Activated gamma-delta T cell treated with anti-CD3 and anti-CD28 coated beads, Interleukin-2, amount 50 U/mL, for 16 hours (primary cell): ENCODE measurements at regions not wholly inside any gene's neighbourhood (a gene's known extent, or its start where the extent isn't known, plus 50 kb on each side); places are given as distances from the start of the nearest gene placed in this dataset.

Experiments used
- DNase-seq: peaks from one replicate; pipeline ENCODE4 v3.0.0-alpha.2; 2020; ENCODE audit warnings: low read depth

DNA sequence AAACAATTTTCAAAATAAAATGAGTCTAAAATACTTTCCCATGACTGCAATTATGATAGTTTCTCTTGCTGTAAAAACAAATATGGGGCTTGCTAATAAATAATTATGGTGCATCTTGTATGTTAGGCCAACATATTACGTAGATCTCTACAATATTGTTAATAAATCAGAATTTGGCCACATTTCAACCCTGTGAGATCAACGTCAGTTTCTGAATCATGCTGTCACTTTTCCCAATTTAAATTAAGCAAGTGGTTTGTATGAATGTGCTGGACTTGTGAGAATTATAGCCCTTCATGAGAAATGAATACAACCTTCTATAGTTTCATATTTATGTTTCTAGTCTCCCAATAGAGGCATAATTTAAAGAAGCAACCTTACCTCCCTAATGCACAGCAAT lies 808.9 kb downstream of the SUCLG1 start:
- DNase-seq, result no peak

DNA sequence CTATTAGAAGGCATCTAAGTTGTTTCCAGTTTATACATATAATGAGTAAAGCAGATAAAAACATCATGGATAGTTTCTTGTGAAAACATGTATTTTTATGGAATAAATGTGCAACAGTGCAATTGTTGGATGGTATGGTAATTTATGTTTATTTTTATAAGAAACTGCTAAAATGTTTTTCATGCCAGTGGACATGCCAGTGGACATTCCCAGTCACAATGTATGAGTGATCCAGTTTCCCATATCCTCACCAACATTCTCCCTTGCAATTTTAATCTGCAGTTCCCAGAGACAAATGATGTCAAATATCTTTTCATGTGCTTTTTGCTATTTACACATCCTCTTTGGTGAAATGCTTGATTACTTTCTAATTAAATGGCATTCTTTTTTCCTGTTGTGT lies 818.6 kb downstream of the SUCLG1 start:
- DNase-seq, result no peak

DNA sequence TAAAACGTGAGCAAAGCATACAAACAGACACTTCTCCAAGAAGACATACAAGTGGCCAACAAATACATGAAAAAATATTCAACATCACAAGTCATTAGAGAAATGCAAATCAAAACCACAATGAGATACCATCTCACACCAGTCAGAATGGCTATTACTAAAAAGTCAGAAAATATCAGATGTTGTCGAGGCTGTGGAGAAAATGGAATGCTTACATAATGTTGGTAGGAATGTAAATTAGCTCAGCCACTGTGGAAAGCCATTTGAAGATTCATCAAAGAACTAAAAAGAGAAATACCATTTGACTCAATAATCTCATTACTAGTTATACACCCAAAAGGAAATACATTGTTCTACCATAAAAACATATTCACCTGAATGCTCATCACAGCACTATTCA lies 825.7 kb downstream of the SUCLG1 start:
- no peak for DNase-seq

DNA sequence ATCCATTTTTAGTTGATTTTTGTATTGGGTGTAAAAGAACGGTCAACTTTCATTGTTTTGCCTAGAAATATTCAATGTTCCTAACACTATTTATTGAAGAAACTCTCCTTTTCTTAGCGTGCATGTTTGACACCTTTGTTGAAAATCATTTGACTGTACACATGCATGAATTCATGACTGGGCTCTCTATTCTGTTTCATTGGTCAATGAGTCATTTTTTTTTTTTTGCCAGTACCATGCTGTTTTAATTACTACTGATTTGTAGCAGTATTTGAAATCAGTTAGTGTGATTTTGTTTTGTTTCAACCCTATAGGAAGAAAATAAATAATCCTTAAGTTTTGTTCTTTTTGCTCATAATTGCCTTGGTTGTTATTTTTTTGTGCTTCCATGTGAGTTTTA lies 828.7 kb downstream of the SUCLG1 start:
- DNase-seq, result no peak

DNA sequence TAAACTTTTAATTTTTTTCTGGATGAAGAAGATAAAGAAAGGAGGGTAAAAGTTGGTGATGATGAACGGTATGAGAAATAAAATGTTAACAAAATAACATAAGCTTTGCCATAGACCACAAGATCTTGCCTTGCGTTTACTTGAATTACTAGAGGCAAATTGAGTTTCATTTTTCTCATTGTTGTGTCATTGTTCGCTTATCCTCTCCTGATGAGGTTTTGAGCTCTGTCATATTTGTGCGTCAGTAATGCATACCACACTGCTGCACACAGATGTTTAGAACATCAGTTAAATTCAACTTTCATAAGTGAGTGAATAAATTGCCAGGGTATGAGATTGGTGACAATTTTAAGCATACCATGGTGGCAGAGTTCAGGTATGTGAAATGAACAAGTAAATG lies 843.6 kb downstream of the SUCLG1 start:
- DNase-seq, result no peak

DNA sequence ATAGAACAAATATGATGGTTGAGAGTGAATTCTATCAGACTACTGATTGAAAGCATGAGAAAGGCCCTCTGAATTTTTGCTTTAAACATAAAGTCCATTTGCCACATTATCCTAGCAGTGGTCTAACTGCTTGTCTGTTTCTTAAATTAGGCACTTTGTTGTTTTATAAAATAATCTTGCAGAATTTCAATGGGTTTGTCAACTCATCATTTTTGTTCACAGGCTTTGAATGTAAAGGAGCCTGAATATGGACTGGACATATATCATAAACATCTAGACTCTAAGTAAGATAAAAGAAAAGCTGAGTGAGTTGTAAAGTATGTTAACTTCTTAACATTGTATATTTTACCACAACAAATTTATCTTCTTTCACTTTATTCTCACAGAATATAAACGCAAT lies 845.9 kb downstream of the SUCLG1 start:
- no peak for DNase-seq

DNA sequence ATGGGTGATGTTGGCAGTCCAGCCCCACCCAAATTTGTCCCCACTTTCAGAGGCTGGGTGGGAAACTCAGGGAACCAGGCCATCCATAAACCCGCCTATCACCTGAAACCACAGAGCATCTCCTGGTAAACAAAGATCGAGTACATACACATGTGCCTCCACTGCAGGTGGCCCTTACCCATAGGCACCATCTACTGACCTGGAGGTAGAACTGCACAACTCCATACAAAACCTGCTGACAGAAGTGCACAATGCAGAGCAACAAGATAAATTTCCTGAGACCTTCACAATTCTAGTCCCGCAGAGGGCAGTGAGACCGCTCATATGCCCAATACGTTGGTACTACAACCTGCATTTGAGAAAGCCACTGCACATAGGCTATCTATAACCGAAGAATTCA lies 856.3 kb downstream of the SUCLG1 start:
- no peak for DNase-seq

DNA sequence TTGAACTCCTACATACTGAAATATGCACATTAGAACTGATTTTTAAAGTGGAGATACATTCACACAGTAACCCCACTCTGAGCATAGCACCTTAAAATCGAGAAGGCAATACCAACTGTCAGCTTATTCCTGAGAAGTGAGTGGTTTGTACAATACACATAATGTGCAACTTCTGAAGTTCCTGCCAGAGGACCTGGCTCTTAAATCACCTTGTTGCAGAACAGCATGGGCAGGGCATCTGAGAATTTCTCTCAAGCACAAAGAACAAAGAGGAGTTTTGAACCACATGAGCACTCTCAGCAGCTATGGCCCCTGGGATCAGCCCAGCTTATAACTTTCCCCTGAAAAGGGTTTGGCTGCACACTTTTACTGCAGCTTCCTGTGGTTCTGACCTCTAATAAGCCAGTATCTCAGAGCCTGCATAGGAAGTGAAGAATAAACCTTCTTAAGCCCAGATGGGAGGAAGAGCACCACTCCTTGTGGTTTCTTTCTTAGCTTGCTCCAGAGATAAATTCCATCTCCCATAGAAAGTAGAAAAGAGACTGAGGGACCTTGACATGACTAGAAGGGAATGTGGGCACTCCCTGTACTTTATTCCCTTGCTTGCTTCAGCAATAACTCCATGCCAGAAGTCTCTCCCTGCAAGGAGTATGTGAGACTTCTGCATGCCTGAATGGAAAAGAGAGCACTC lies 862.3 kb downstream of the SUCLG1 start:
- no peak for DNase-seq

DNA sequence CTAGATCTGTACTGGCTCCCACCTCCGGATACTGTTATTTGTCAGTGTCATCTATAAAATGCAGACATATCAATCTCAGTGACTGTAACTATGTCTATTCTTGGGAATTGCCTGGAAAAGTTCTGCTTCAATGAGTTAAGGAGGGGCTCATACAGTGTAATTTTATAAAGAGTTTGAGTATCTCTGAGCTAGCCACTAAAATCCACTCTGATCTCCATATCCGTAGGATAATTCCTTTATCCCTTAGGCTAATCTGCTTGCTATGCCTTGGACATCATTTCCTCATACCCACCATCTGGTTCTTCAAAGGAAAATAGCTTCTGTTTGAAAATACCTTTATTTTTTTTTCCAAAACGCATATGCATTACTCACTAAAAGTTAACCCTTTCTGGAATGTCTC lies 863.2 kb downstream of the SUCLG1 start:
- no peak for DNase-seq

DNA sequence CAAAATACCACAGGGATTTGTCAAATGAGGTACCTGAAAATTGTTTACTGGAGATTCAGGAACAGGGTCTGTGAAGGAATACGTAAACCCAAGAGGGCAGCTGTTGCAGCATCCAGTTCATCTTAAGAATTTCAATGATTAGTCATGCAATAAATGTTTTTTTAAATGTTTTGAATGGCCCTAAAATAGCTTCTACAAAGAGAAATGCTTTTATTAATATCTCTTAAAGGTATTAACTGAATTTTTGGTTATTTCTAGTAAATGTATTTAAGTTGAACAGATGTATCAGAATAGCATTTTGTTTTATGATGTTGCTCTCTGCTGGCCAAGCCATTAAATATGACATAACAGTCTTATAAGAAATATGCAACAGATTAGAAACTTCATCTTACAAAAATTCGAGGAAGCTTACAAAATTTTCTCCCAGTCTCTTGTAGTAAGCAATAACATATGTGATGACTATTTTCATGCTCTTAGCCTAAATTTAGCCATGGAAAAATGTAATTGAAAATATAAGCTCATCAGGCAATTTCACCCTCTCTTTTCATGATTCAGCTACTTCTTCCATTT lies 863.9 kb downstream of the SUCLG1 start:
- no peak for DNase-seq

DNA sequence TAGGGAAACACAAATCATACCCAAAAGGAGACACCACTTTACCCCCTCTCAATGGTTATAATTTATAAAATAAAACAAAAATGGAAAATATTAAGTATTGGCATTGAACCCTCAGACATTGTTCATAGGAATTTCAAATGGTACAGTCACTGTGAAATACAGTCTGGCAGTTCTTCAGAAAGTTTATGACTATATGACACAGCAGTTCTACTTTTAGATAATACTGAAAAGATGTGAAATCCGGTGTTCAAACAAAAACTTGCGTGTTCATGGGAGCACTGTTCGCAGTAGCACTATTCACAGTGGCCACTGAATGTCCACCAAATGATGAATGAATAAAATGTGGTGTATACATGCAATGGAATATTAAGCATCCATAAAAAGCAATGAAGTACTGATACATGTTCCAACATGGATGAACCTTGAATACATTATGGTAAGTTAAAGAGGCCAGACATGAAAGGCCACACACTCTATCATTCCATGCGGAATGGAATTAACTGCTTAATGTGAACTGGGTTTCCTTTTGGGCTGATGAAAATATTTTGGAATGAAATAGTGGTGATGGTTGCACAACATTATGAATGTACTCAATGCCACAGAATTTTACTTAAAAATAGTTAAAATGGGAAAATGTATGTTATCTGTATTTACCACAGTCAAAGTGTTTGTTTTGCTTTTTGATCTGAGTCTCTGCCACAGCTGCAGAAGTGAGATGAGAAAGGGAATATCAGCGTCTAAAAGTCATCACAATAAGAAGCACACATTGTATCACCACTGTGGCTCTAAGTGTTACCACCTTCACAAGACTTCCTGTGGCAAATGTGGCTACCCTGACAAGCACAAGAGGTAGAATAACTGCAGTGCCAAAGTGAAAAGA lies 864.6 kb downstream of the SUCLG1 start:
- no peak for DNase-seq

DNA sequence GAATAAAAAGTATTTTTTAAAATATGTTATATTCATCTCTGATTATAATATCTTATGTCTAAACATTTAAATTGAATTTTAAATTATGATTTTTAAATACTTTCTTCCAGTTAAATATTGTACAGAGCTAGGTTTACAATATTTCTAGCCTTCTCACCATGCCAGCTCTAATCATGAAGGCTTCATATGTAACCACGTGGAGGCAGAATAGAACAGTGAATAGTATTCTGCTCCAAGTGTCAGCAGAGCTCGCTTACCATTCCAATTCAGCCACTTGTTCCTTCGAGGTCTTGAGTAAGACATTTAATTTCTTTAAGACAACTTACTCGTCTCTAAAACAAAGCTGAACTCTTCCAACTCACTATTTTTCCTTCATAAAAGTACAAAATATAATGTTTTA lies 871.8 kb downstream of the SUCLG1 start:
- DNase-seq, result no peak

DNA sequence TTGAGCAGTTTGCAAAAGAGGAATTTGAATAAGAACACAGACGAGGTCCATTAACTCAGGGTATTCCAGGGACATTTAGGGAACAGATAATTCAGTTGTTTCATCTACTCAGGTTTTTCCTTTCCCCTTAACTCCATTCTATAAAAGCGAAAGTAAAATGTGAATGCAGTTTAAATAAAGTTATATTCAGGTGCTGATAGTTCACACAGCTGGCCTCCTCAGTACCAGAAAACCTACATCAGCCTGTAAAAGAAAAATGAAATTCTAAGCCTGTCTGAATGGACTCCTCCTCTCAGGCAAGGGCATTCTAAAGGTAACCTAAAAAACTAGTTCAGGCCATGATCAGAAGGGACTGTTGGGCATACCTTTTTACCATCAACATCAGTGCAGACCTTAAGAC lies 873.8 kb downstream of the SUCLG1 start:
- no peak for DNase-seq

DNA sequence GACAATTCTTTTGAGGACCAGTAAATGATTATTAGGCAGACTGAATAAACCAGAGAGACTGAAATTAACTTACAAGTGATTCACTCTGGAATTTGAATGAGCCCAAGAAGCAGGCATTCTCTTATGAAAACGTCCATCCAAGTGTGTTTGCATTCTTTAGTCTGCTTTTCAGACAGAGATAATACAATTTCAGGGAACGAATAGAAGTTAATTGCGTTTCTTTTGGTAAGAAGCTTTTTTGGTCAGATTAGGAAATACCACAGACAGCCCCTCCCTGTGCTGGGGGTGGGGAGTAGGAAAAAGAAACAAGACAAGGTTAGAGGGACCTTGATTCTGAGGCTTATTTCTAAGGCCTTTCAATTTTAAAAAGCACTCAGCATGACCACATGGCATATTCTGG lies 874.4 kb downstream of the SUCLG1 start:
- no peak for DNase-seq

DNA sequence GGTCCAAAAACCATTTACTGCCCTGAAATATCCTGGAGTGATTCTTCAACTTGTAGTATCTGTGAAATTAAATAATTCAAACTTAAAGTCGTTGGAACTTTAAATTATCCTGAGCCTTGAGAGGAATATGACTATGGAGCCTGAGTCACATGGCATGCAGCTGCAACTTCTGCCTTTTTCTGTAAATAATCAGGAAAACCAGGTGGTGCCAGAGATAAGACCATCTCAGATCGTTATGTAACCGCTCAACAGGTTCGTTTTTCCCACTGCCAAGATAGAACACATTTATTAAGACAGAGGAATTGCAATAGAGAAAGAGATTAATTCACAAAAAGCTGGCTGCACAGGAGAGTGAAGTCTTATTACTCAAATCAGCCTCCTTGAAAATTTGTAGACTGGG lies 876.5 kb downstream of the SUCLG1 start:
- no peak for DNase-seq

DNA sequence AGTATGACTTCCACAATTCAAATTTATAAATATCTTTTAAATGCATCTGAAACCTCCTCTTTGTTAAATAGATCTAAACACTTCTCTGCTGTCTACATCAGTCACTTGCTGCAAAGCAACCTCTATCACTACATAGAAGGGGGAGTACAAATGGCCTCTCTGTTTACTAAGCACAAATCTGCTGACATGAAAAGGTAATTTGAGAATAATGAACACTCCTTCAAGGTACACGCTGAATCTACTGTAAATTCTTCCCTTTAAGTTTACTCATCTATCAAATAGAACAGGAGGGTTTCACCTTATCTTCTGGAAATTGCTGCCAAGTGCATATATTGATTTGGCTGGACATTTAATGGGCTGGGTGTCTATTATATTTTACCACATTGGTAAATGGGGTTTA lies 879.6 kb downstream of the SUCLG1 start:
- DNase-seq, result no peak

DNA sequence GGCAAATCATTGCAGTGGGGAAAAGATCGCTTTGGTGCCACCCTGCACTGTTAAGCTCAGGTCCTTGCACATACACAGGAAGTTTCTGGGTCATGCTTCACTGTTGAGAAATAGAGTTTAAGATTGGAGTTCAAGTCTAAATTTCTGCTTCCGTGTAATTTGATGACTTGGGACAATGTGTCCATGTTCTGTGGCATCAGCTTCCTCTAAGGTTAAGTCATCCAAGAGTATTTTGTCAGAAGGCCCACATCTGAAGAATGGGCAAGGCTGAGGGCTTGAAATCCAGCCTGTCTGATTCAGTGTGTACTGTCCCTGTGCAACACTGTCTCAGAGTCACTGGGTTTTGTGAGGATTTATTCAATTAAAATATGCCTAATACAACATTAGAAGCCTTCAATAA lies 880.7 kb downstream of the SUCLG1 start:
- no peak for DNase-seq

DNA sequence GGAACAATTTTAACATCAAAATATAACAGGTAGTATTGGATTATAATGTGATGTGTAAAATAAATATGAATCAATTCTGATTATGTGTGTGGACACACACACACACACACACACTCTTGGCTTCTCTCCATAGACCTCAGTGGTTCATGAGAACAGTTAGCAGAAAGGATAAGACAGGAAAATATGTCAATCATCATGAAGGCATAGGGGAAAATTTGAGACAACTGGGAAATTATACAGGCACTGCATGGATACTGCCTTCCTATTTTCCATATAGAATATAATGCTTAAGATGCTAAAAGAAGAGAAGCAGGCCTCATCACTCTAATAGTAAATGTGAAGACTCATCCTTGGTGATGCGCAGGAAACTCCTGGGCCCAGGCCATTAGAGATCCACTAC lies 884.5 kb downstream of the SUCLG1 start:
- no peak for DNase-seq

DNA sequence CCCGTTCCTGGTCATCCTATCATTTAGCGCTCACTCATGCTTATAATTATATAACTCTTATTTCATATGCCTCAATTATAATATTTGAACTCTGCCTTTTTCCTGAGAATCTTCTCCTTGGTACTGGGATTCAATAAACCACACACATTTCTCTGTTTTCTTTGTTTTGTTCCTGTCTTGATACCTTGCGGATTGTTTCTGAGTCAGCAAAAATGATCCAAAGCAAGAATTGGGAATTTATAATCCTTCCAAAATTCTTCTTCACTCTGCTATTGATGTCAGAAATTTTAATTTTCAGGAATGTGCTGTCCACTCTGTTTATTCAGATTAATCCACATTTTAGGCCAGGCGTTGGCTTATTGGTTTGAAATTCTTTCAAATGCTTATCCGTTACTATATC lies 886.0 kb downstream of the SUCLG1 start:
- DNase-seq, result no peak

DNA sequence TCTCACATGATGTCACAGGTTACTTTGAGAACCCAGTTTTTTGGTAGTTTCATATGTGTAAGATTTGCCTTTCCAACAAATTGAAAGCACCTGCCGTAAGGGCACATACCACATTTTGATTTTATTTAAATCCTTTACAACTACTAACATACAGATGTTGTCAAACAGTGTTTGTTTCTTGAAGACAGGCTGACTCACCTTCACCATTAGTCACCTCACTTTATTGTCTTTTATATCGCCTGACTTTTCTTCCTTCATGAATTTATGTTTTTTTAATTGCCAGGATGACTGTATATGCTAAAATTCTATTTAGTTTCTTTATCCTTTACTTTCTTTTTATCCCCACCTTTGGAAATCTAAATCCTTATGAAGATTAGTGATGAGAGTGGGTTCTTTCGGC lies 886.7 kb downstream of the SUCLG1 start:
- no peak for DNase-seq

DNA sequence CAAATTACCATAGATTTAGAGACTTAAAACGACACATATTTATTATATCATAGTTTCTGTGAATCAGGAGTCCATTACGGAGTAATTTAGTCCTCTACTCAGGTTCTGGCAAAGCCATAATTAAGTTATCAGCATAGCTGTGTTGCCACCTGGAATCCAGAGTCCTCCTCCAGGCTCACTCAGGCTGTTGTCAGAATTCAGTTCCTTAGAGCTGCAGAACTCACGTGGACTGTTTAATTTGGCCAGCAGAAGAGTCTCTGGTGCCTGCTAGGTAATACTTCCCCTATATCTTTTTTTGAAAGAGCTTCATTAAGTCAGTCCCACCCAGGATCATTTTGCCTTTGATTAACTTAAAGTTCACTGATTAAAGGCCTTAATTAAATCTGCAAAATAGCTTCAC lies 891.5 kb downstream of the SUCLG1 start:
- DNase-seq, result no peak

DNA sequence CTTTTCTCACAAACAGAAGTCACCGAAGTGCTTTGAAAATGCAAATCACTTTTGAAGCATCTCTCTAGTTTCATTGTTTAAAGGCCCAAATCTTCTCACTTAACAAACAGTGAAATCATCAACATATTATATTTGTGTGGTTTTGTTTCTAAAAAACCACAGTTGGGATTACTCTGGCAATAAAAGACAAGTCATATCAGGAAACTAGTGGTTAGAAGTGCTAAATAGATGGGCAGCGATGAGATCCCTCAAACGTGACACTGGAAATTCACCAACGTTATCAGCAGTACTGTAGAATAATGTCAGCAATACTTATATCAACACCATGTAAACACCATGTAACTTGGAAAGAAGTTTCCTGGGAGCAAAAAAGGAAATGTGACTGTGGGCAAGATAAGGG lies 893.5 kb downstream of the SUCLG1 start:
- DNase-seq, result no peak

DNA sequence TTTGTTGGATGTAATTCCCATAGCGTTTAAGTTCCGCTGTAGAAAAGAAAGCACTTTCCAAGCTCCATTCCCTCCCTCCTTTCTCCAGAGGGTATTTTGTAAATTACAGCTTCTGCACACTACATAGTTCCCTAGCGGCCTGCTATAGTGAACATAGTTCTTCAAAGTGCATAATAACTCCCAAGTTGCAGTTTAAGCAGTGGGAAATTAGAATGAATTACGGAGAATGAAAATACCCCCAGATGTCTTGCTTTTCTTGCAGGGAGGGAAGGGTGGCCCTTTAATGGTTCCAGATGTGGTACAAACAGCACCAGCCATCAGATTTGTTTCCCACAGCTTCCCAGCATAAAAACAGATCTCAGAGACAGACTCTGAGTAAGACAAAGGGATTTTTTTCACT lies 893.9 kb downstream of the SUCLG1 start:
- no peak for DNase-seq

DNA sequence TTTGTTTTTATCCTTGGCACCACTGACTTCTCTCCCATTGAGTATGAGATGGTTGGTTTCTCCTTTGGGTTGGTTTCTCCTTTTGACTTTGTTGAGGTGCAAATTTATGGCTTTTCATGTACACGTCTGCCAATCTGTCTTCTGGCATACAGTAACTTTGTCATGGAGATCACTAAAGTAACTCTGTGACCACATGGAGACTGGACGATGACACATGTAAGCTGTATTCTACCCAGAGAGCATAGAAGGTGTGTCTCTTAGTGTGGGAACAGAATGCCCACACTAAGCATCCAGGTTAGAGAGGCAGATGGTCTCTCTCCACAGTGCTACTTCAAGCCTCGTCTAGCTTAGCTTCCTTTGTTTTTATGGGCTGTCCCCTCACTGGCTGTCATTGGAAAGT lies 897.5 kb downstream of the SUCLG1 start:
- no peak for DNase-seq
